Activated CD4-positive, alpha-beta T cell treated with anti-CD3 and anti-CD28 coated beads, Interleukin-2, amount 50 U/mL, for 24 hours (primary cell): ENCODE measurements at regions not wholly inside any gene's neighbourhood (a gene's known extent, or its start where the extent isn't known, plus 50 kb on each side); places are given as distances from the start of the nearest gene placed in this dataset.
A peak's percentile ranks its signal among the peaks of the same experiment; 100 is the strongest.
"Not testable (repeated sequence)": the region's sequence is repeated elsewhere in the genome, so short reads cannot be mapped to it uniquely, and the experiment has no call there.

ENCODE experiments used
- DNase-seq, 2 donors: peaks; one replicate each; pipeline ENCODE4 v3.0.0-alpha.2; 2020; ENCODE audit warnings: low read depth in 1 of 2, low spot score in 1 of 2

DNA sequence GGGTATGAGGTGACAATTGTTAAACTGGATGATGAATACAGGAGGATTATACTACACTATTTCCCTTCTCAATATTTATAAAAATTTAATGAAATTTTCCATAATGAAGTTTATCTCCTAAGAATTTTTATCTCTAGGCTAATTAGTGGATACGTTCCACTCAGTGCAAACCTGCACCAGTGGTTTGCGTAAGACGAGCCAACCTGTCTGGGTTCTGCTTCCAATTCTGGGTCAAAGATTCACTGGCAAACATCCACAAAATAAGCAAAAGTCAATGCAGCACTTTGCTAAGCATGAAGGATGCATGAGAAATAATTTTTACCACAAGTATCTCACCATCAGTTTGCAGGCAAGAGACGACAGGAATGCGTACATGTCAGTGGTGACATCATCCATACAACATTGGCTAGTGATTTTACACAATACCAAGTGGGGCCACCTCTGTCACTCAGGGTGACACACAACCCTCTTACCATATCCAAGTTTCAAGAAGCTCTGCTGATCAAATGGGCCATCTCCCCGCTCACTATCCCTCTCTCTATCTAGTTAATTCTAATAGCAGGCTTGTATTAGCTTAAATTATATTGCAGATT, 51.7 kb downstream of the FAM50B start:
- DNase-seq = no peak

GRCh38 chr6:3902871-3903648, 53.9 kb downstream of the FAM50B start:
- DNase-seq = no peak

GRCh38 chr6:3904518-3904917, 55.3 kb downstream of the FAM50B start:
- no peak for DNase-seq

DNA sequence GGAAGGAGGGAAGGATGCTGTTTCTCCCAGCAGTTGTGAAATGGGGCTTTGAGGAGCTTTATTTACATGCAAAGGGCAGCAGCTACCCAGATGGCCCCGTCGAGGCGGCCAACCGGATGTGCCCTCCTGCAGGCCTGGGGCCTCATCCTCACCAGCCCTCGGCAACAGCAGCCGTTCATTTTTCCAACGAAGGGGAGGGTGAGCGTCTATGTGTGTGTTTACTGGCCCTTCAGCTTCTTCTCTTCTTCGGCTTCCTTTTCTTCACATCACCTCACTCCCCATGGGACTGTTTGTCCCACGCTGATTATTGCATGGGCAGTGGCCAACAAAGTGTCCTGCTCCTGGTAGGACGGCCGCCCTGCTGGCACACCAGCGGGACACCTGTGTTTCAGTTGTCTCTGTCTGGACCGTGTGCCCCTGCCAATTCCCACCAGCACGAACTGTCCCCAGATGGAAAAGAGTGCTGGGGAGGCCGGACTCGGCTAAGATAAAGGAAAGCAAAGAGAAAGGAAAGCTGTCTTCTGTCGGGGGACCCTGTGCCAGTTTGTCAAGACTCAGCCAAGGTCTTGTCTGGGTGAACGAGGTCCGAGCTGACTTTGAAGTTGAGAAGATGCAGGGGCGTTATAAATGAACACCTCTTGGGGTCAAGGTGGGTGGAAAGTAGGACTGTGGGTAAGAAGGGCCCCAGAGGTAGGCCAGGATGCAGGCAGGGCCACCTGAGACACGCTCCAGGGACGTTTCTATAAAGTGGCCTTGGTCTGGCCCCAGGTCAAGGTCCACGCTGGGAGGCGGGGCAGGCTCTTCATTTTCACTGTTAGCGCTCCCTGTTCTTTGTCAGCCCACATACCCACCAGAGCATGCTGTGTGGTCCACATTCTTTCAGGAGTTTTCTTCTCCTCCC, 57.0 kb downstream of the FAM50B start:
- DNase-seq = no peak

DNA sequence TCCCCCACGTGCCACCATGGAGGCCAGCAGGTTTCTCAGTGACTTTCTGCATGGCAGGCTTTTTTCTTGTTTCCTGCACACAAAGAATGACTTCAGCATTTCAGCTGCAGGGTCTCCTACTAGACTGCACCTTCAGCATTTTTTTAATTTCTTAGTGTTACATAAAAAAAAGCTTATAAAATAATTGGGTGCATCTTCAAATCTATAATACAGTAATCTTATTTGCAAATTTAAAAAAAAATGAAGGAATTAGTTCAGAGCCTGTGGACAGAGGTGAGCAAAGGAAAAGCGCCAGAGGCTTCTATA, 57.6 kb downstream of the FAM50B start:
- DNase-seq = no peak

DNA sequence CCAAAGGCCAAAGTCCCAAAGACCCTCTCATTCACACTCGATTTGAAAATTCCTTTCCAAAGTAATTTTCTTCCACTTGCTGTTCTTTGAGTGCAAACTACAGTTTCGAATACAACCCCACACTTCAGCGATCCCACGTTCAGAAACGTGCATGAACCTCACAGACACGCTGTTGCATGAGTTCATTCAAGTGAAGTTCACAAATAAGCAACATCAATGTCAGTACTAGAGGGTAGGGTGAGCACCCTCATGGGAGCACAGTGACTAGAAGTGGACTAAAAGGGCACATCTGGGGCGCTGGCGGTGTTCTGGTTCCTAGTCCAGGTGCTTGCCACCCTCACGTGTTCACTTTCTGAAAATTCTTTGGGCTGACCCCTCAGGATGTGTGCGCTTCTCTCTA, 59.0 kb downstream of the FAM50B start:
- no peak for DNase-seq

DNA sequence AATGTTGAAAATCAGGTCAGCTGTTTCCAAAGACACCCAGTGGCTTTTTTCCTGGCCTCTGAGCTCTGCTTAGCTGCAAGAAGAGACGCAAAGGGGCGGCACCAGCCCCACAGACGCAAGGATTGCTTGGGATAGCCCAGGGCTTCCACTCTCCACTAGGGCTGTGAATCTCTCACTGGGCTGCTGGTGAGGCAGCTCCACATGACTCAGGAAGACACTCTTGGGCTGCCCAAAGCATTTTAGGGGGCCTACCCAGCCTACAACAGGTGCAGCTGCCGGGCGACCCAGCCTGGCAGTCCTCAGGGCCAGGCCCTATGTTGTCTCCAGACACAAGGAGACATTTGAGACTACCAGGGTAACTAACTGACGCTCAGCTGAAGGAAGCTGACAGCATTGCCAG, 59.8 kb downstream of the FAM50B start:
- no peak for DNase-seq

DNA sequence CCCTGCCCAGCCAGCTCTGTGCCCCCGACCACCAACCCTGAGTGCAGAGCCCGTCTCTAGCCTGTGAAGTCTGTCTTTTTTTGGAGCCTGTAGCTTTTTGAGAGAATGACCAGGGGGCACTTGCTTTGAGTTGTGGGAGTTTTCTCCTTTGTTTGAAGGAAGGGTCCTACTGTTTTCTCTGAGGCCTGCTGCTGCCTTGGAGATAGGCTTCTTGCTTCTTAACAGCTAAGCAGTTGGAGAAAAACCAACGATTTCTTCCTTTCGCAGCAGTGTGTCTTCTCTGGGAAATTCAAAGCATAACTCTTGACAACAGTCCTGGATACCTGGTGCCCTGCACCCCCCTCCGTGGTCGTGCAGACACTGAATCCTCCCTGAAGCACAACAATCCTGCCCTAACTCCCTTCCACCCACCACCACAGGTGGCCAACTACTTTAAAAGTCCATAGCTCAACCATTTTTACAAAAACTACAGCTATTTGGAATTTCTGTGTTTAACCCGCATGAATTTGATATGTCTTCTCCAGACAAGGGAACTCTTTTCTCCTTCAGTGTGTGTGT, 61.0 kb downstream of the FAM50B start:
- DNase-seq = no peak

GRCh38 chr6:3911130-3911529, 62.0 kb downstream of the FAM50B start:
- DNase-seq = no peak

DNA sequence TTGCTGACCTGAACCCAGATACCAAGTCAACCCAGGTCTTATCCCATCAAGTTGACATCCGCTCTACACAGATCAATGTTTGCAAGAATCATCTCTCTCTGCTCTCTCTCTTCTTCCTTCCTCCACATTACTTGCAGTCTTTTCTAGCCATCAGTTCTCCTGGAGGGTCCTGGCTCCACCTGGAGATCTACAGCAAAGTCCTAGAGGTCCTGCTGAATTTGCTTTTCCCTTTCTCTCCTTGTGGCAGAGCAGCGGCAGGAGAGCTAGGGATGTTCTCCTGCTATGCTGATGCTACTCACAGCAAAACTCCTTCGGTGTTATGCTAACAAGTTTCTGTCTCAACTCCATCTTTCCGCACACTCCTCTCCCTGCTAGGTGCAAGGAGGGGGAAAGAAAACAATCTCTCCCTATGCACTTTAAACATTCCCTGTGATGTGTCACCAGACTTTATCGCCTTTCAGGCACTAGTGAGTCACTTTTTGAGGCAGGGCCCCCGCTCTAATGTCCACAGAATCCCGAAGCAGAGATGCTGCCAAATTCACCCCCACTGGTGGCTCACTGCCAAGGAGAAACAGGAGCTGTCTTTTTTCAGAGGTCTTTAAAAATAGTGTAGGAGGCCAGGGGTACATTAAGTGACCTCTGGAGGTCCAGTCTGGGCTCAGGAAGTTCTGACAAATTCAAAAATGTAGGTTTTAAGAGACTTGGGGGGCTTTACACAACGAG, 62.6 kb downstream of the FAM50B start:
- no peak for DNase-seq

- DNase-seq = no peak
Measured at GRCh38 chr6:3912361-3913076, 63.3 kb downstream of the FAM50B start.

GRCh38 chr6:3913077-3913957, 64.1 kb downstream of the FAM50B start:
- DNase-seq = no peak

DNA sequence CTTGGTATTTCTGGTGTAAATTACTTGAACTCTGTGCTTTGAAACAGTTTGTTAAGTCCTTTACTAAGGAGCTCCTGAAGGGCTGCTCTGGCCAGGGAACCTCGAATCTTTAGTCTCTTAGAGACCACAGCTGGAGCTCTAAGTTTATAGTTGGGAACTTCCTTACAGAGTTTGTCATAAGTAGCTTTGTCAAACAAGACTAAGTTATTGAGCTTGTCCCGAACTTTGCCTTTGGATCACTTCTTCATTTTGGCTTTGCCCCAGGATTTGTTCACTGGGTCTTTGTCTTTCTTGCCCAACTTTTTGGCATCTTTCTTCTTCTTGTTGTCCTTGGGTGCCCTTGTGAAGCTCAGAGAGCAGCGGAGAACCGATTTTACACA, 64.8 kb downstream of the FAM50B start:
- DNase-seq = no peak

DNA sequence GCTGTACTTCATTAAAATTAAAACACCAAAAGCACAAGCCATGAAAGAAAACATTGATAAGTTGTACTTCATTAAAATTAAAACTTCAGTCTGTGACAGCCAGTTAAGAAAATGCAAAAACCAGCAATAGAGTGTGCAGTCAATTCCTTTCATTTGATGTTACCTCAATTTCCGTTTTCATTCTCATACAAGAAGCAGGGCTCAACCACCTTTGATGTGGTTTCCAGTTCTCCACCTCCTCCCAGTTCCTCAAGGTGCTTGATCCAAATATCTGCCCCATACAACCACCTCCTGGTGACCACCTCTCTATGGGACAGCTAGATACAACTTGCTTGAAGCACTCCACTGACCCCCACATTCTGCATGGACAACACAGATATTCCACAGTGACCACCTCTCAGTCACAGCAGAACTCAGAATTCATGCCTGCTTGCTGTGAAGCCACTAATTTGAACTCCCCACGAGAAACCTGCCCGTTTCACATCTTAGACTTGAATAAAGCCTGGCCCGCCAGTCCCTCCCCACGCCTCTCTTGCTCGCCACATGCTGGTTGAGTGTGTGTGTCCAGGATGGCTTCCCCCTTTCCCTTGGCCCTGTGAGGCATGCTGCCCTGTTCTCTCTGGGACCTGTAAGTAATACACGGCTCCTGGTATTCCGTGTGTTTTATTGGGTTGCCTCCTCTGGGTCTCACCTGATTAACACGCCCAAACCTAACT, 66.1 kb downstream of the FAM50B start:
- peak in 1 of 2 donors; percentile 8 for DNase-seq

DNA sequence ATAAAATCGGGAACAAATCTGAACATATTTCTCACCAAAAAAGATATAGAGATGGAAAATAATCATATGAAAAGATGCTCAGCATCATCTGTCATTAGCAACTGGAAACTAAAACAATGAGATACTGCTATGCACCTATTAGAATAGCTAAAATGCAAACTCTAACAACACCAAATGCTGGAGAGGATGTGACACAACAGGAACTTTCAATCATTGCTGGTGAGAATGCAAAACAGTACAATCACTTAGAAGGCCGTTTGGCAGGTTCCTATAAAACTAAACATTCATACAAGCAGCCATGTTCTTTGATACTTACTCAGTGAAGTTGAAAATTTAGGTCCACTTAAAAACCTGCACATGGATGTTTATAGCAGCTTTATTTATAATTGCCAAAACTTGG, 67.0 kb downstream of the FAM50B start:
- DNase-seq = no peak

DNA sequence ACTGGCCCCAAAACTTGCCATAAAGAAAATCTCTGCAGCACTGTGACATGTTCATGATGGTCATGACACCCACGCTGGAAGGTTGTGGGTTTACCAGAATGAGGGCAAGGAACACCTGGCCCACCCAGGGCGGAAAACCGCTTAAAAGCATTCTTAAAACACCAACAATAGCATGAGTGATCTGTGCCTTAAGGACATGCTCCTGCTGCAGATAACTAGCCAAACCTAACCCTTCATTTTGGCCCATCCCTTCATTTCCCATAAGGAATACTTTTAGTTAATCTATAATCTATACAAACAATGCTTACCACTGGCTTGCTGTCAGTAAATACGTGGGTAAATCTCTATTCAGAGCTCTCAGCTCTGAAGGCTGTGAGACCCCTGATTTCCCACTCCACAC, 67.6 kb downstream of the FAM50B start:
- DNase-seq = not testable (repeated sequence)

- DNase-seq = no peak
Measured at GRCh38 chr6:3918469-3918868, 69.3 kb downstream of the FAM50B start.

DNA sequence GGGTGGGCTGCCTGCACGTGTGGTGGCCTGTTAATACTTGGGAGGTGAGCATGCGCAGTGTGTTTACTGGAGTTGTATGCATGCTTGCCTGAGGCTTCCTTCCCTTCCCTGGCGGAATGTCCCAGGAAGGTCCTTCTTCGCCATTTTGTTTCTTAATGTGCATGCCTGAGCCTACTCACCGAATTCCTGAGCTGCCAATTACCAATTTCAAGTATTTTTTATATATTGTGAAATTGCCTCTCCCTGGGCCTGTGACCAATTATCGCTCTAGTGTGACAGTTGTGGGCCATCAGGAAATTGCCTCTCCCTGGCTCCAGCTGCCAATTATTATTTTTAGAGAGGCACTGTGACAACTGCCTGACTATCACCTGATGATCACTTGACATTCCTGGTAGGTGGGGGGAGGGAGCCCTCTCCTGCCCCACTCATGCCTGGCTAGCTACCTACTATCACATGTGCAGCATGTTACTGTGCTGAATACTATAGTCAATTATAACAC, 70.0 kb downstream of the FAM50B start:
- DNase-seq = no peak

GRCh38 chr6:3919849-3920248, 70.7 kb downstream of the FAM50B start:
- DNase-seq = no peak
